ENCODE measurements at regions not wholly inside any gene's neighbourhood (a gene's known extent, or its start where the extent isn't known, plus 50 kb on each side); places are given as distances from the start of the nearest gene placed in this dataset.

- Mint-ChIP-seq H3K27ac (no peak overlapping the region), H3K4me3 (no peak overlapping the region), H3K27me3 (no peaks in the 10 kb centered on the region), H3K36me3 (no peaks in the 10 kb centered on the region), H3K4me1 (peaks cover 6% of the 10 kb centered on the region), H3K9me3 (ENCODE audit: low read depth) (no peaks in the 10 kb centered on the region)
- CTCF ChIA-PET, result interaction anchor here (0.6 to 1.3 kb wide), 2 partner anchors 488 to 546 kb away, joined by 3 read pairs; no protein-coding TSS in a partner anchor
- no peak for DNase-seq
- ATAC-seq, result no peak
Observed at GRCh38 chr10:63713191-63714144, 192.3 kb downstream of the REEP3 start.

DNA sequence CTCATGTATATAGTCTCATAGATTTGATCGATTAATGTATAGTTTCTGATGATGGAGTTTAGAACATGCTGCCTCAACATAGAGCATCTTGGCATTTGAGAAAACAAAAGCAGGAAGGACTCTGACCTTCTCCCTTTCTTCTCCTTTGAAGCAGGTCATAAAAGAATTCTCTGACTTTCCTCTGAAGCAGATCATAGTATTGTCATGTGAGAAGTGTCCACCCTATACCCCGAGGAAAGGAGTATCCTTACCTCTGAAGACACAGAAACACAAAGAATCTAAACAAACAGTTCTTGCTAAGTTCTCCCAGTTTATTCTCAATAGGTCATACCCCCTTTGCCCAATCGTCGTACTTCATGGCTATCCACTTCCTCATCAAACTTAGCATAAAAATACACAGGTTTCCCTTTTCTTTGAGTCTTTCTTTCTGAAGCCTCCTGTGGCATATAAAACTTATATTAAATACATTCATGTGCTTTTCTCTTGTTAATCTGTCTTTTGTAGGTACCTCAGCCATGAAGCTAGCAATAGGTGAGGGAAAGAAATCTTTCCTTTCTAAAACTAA, 194.9 kb downstream of the REEP3 start:
- H3K9me3 Mint-ChIP-seq (ENCODE audit: low read depth), result no peaks in the 10 kb centered on the region
- H3K36me3 Mint-ChIP-seq, result no peaks in the 10 kb centered on the region
- CTCF ChIA-PET, result interaction anchor here (1.4 to 6.4 kb wide), 4 partner anchors 86 to 558 kb away, joined by 3 to 106 read pairs (median 5); no protein-coding TSS in a partner anchor
- no peak for ATAC-seq
- DNase-seq, result no peak
- H3K27me3 Mint-ChIP-seq, result no peaks in the 10 kb centered on the region
- no peak overlapping the region for H3K4me3 Mint-ChIP-seq
- H3K4me1 Mint-ChIP-seq, result peaks cover 16% of the 10 kb centered on the region
- no peak overlapping the region for H3K27ac Mint-ChIP-seq

GRCh38 chr10:63717027-63717715, 196.0 kb downstream of the REEP3 start:
- CTCF ChIA-PET, result interaction anchor here (1.1 to 6.4 kb wide), 4 partner anchors 88 to 559 kb away, joined by 3 to 106 read pairs (median 17); no protein-coding TSS in a partner anchor

DNA sequence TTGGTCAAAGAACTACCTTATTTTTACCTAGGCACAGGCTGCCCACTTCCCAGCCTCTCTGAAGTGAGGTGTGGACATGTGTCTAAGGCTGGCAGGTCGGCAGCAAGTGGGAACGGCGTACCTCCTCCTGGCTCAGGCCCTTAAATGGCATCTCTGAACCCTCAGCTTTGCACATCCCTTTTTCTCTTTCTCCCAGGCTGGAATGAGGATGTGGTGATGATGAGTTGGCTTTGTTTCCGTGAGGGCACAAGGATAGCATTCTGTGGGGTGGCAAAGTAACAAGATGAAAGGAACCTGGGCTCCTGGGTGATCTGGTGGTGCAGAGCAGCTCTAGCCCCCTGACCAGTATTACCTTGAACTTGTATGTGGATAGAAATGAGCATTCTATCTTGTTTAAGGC, 196.8 kb downstream of the REEP3 start:
- Mint-ChIP-seq H3K27ac (no peak overlapping the region), H3K4me1 (peaks cover 23% of the 10 kb centered on the region), H3K36me3 (no peaks in the 10 kb centered on the region), H3K27me3 (no peaks in the 10 kb centered on the region), H3K9me3 (ENCODE audit: low read depth) (no peaks in the 10 kb centered on the region), H3K4me3 (no peak overlapping the region)
- CTCF ChIA-PET, result interaction anchor here (1.1 to 6.4 kb wide), 6 partner anchors 89 to 1107 kb away, joined by 3 to 106 read pairs (median 16); no protein-coding TSS in a partner anchor
- no peak for ATAC-seq
- no peak for DNase-seq

More at GRCh38 chr10:63717027-63717715, 196.0 kb downstream of the REEP3 start:
- Mint-ChIP-seq H3K27me3 (no peaks in the 10 kb centered on the region), H3K27ac (no peak overlapping the region), H3K9me3 (ENCODE audit: low read depth) (no peaks in the 10 kb centered on the region), H3K4me1 (peaks cover 18% of the 10 kb centered on the region), H3K4me3 (no peak overlapping the region), H3K36me3 (no peaks in the 10 kb centered on the region)
- DNase-seq (no peak), ATAC-seq (no peak)

DNA sequence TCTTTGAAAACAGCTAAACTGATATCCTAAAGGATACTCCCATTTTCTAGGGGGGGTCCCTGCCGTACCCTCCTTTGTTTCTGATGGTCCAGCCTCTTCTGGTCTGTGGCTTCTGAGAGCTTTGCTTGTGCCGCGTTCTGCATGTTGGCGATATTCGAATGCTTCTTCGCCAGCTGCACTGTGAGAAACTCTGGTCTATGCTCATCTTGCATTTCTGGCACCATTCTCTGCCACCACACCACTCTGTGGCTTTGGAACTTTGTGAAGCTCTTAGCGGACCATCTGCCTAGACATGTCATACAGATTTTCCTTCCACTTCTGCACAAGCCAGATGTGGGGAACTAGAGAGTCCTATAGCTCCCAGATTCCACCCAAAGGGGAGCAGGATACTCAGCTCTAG, 197.2 kb downstream of the REEP3 start:
- Mint-ChIP-seq H3K4me3 (no peak overlapping the region), H3K27ac (no peak overlapping the region), H3K4me1 (peaks cover 23% of the 10 kb centered on the region), H3K36me3 (no peaks in the 10 kb centered on the region), H3K27me3 (peaks cover 2% of the 10 kb centered on the region), H3K9me3 (ENCODE audit: low read depth) (no peaks in the 10 kb centered on the region)
- no peak for DNase-seq
- CTCF ChIA-PET, result interaction anchor here (0.7 to 6.4 kb wide), 7 partner anchors 43 to 1108 kb away, joined by 3 to 106 read pairs (median 4); no protein-coding TSS in a partner anchor
- no peak for ATAC-seq

GRCh38 chr10:63719226-63719856, 198.1 kb downstream of the REEP3 start:
- Mint-ChIP-seq H3K36me3 (no peaks in the 10 kb centered on the region), H3K9me3 (ENCODE audit: low read depth) (no peaks in the 10 kb centered on the region), H3K4me1 (peaks cover 23% of the 10 kb centered on the region), H3K27me3 (peaks cover 5% of the 10 kb centered on the region), H3K4me3 (no peak overlapping the region), H3K27ac (no peak overlapping the region)
- DNase-seq (no peak), ATAC-seq (no peak)
- CTCF ChIA-PET, result interaction anchor here (0.7 to 6.4 kb wide), 32 partner anchors 8 to 1109 kb away, joined by 3 to 106 read pairs (median 5); partner anchors contain the start of gene NRBF2

- H3K4me1 Mint-ChIP-seq, result peaks cover 23% of the 10 kb centered on the region
- ATAC-seq (peak; percentile 63), DNase-seq (peak; percentile 64)
- H3K36me3 Mint-ChIP-seq, result no peaks in the 10 kb centered on the region
- CTCF ChIA-PET, result interaction anchor here (0.8 to 6.4 kb wide), 40 partner anchors 9 to 1104 kb away, joined by 3 to 106 read pairs (median 5); partner anchors contain the start of genes NRBF2 and REEP3
- H3K9me3 Mint-ChIP-seq (ENCODE audit: low read depth), result no peaks in the 10 kb centered on the region
- peaks cover 8% of the 10 kb centered on the region for H3K27me3 Mint-ChIP-seq
- no peak overlapping the region for H3K27ac Mint-ChIP-seq
- H3K4me3 Mint-ChIP-seq, result no peak overlapping the region
Observed at GRCh38 chr10:63720072-63720537, 198.9 kb downstream of the REEP3 start.

DNA sequence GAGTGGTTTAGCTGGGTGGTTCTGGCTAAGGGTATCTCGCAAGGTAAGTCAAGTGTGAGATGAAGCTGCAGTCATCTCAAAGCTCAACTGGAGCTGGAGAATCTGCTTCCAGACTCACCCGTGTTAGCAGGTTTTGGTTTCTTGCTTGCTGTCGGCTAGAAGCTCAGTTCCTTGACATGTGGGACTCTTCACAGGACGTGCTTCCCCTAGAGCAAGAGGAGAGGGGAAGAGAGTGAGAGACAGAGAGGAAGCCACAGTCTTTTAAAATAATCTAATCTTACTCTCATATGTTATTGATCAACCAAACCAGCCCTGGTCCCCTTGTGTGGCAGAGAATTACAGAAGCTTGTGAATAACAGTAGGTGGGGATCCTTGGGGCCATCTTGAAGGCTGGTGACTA, 199.5 kb downstream of the REEP3 start:
- ATAC-seq (peak; percentile 52), DNase-seq (no peak)
- Mint-ChIP-seq H3K27ac (no peak overlapping the region), H3K36me3 (no peaks in the 10 kb centered on the region), H3K4me3 (no peak overlapping the region), H3K27me3 (peaks cover 12% of the 10 kb centered on the region), H3K9me3 (ENCODE audit: low read depth) (no peaks in the 10 kb centered on the region), H3K4me1 (peaks cover 23% of the 10 kb centered on the region)
- CTCF ChIA-PET, result interaction anchor here (0.8 to 6.4 kb wide), 36 partner anchors 8 to 1104 kb away, joined by 3 to 106 read pairs (median 5); partner anchors contain the start of genes NRBF2 and REEP3

DNA sequence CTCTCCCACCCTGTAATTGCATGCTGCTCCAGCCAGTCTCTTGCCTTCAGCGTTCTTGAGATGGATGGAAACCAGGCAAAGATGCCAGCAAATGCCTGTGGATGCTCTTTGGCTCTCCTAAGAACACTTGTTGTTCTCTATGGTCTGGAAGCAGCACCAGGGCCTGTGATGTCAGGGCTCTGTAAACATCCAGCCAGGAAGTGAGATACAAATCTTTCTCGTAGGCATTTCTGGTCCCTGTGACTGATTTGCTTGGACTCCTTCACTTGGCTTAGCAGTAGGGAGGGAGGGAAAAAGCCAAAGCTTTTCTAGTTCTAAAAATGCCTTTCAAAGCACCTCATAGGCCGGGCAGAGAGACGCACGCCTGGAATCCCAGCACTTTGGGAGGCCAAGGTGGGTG, 201.3 kb downstream of the REEP3 start:
- peaks cover 31% of the 10 kb centered on the region for H3K27me3 Mint-ChIP-seq
- CTCF ChIA-PET, result interaction anchor here (1.0 to 6.4 kb wide), 4 partner anchors 83 to 555 kb away, joined by 3 to 106 read pairs (median 6); no protein-coding TSS in a partner anchor
- DNase-seq, result no peak
- H3K4me1 Mint-ChIP-seq, result peaks cover 20% of the 10 kb centered on the region
- no peaks in the 10 kb centered on the region for H3K36me3 Mint-ChIP-seq
- no peaks in the 10 kb centered on the region for H3K9me3 Mint-ChIP-seq (ENCODE audit: low read depth)
- no peak overlapping the region for H3K4me3 Mint-ChIP-seq
- no peak for ATAC-seq
- H3K27ac Mint-ChIP-seq, result no peak overlapping the region

DNA sequence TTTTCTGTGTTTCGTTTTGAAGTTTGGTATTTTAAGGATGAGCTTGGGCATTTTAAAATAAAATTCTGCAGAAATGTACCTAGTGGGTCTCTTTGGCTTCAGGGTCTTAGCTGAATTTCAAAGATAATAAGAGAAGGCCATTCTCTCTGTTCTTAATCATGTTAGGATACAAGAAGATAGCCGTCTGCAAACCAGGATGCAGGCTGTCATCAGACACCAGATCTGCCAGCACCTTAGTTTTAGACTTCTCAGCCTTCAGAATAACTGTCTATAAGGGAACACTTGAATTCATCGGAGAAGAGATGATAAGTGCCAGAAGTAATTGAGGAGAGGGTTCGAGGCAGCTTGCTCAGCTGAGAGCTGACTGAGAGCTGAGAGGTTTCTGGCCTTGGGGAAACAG, 202.1 kb downstream of the REEP3 start:
- peaks cover 20% of the 10 kb centered on the region for H3K4me1 Mint-ChIP-seq
- ATAC-seq, result no peak
- peaks cover 38% of the 10 kb centered on the region for H3K27me3 Mint-ChIP-seq
- no peak overlapping the region for H3K27ac Mint-ChIP-seq
- no peak overlapping the region for H3K4me3 Mint-ChIP-seq
- no peaks in the 10 kb centered on the region for H3K9me3 Mint-ChIP-seq (ENCODE audit: low read depth)
- no peaks in the 10 kb centered on the region for H3K36me3 Mint-ChIP-seq
- CTCF ChIA-PET, result interaction anchor here (1.6 to 1.8 kb wide), 2 partner anchors 84 to 92 kb away, joined by 3 to 8 read pairs; no protein-coding TSS in a partner anchor
- no peak for DNase-seq

DNA sequence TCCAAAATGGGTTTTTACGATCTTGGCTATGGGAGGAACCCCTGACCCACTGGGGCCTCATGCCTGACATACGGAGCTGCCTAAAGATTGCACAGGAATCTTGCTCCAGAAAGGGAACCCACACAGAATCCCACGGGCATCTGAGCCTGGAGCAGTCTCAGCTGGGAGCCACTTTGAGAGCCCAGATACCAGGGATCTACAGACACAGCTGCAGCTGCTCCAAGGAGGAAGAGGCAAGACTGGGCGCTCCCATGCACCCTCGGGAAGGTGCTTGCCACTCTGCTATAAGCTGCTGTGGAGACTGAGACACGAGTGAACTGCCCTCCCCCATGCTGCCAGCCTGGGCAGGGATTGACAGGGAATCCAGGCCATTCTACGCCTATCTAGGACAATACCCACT, 202.5 kb downstream of the REEP3 start:
- H3K4me1 Mint-ChIP-seq, result peaks cover 20% of the 10 kb centered on the region
- H3K27ac Mint-ChIP-seq, result no peak overlapping the region
- CTCF ChIA-PET, result interaction anchor here (1.2 to 1.6 kb wide), 2 partner anchors 84 to 557 kb away, joined by 3 read pairs; no protein-coding TSS in a partner anchor
- ATAC-seq, result no peak
- no peak for DNase-seq
- H3K4me3 Mint-ChIP-seq, result no peak overlapping the region
- H3K27me3 Mint-ChIP-seq, result peaks cover 41% of the 10 kb centered on the region
- no peaks in the 10 kb centered on the region for H3K36me3 Mint-ChIP-seq
- no peaks in the 10 kb centered on the region for H3K9me3 Mint-ChIP-seq (ENCODE audit: low read depth)

DNA sequence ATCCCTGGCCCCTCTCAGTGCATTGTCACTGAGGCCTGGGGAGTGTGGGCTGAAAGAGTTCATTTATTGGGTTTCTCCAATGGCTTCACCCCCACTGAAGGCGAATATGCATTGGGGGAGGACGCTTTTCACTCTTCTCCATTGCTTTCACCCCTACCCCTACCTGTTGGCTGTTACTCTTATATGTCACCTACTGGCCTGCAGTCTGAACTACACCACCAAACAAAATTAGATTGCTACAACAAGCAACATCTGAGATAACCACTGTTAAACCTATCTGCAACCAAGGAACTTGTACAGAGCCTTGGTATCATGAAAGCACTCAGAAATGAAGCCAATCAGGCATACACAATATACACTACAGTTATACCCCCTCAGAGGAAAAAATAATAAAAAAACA, 203.7 kb downstream of the REEP3 start:
- H3K9me3 Mint-ChIP-seq (ENCODE audit: low read depth), result no peaks in the 10 kb centered on the region
- CTCF ChIA-PET, result interaction anchor here (1.2 kb wide), 1 partner anchor 558 kb away, joined by 3 read pairs; no protein-coding TSS in a partner anchor
- no peak for DNase-seq
- ATAC-seq, result no peak
- H3K27me3 Mint-ChIP-seq, result peaks cover 52% of the 10 kb centered on the region
- H3K4me1 Mint-ChIP-seq, result peaks cover 20% of the 10 kb centered on the region
- no peak overlapping the region for H3K4me3 Mint-ChIP-seq
- H3K36me3 Mint-ChIP-seq, result no peaks in the 10 kb centered on the region
- no peak overlapping the region for H3K27ac Mint-ChIP-seq

Measured in activated CD8-positive, alpha-beta memory T cell treated with anti-CD3 and anti-CD28 coated beads, Interleukin-2, amount 10 ng/mL, durations not matched to agents 7 days and 5 days (primary cell).